Upper lobe of left lung (tissue), 4 donors: ENCODE measurements at regions not wholly inside any gene's neighbourhood (a gene's known extent, or its start where the extent isn't known, plus 50 kb on each side); places are given as distances from the start of the nearest gene placed in this dataset.

Experiments
- EP300 ChIP-seq, 4 donors: sonication (generic); formaldehyde crosslinking; IDR thresholded peaks; one replicate each; pipeline ENCODE4 v1.5.1; 2017; ENCODE audit warnings: antibody characterized with exemption in 4 of 4, control low read depth in 2 of 4
- POLR2AphosphoS5 ChIP-seq, 2 donors: sonication (generic); formaldehyde crosslinking; IDR thresholded peaks; one replicate each; pipeline ENCODE4 v1.5.1; 2017; ENCODE audit warnings: antibody characterized with exemption in 2 of 2
- TF ChIP-seq, protein P1 (sequence below), 6 experiments: fragments of 450-650 bp in 4 of 6; fragments of 200-600 bp in 2 of 6; sonication (generic) in 2 of 6; IDR thresholded peaks; one replicate each; pipeline ENCODE4 v1.5.1; 2016 to 2019; ENCODE audit warnings: antibody characterized with exemption in 6 of 6

DNA sequence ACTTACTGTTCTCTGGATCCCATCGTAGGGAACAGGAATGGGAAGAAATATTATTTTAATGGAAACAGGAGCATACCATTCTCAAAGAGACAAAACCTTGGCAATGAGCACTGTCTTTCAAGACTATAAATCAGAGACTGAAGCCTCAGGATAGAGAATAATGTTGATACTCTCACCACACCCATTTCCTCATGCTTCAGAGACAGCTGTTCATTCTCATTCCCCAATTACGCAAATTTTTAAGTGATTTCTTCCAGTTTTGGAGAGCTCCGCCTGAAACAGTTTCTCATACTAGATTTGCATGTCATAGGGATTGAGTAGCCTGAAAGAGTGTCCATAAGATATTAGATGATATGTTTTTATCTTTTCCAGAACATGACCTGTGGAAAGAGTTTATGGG is 290.5 kb upstream of the RASA1 start:
- TF ChIP-seq, protein P1, sequence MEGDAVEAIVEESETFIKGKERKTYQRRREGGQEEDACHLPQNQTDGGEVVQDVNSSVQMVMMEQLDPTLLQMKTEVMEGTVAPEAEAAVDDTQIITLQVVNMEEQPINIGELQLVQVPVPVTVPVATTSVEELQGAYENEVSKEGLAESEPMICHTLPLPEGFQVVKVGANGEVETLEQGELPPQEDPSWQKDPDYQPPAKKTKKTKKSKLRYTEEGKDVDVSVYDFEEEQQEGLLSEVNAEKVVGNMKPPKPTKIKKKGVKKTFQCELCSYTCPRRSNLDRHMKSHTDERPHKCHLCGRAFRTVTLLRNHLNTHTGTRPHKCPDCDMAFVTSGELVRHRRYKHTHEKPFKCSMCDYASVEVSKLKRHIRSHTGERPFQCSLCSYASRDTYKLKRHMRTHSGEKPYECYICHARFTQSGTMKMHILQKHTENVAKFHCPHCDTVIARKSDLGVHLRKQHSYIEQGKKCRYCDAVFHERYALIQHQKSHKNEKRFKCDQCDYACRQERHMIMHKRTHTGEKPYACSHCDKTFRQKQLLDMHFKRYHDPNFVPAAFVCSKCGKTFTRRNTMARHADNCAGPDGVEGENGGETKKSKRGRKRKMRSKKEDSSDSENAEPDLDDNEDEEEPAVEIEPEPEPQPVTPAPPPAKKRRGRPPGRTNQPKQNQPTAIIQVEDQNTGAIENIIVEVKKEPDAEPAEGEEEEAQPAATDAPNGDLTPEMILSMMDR (IDR thresholded peaks at IDR 0.05), result no peak
- TF ChIP-seq POLR2AphosphoS5 (IDR thresholded peaks at IDR 0.05), result no peak
- TF ChIP-seq EP300 (IDR thresholded peaks at IDR 0.05), result no peak
